Osteocyte (in vitro differentiated cells): ENCODE measurements at regions not wholly inside any gene's neighbourhood (a gene's known extent, or its start where the extent isn't known, plus 50 kb on each side); places are given as distances from the start of the nearest gene placed in this dataset.

ENCODE experiments used
- DNase-seq: peaks from one replicate; pipeline ENCODE4 v3.0.0; 2021; ENCODE audit warnings: mixed read lengths; ENCODE audit not compliant: unreplicated experiment; ENCODE audit errors: extremely low spot score
- H3K27ac Mint-ChIP-seq: one replicate; pipeline ENCODE4 v1.8.0; 2021; ENCODE audit warnings: mild to moderate bottlenecking, mixed read lengths; ENCODE audit not compliant: unreplicated experiment
- H3K27me3 Mint-ChIP-seq: one replicate; pipeline ENCODE4 v1.8.0; 2021; ENCODE audit warnings: mixed read lengths; ENCODE audit not compliant: unreplicated experiment
- H3K36me3 Mint-ChIP-seq: one replicate; pipeline ENCODE4 v1.8.0; 2021; ENCODE audit warnings: mixed read lengths; ENCODE audit not compliant: unreplicated experiment
- H3K4me1 Mint-ChIP-seq: one replicate; pipeline ENCODE4 v1.8.0; 2021; ENCODE audit warnings: mixed read lengths; ENCODE audit not compliant: unreplicated experiment
- H3K4me3 Mint-ChIP-seq: one replicate; pipeline ENCODE4 v1.8.0; 2021; ENCODE audit warnings: mild to moderate bottlenecking, moderate library complexity, mixed read lengths; ENCODE audit not compliant: unreplicated experiment
- H3K9me3 Mint-ChIP-seq: one replicate; pipeline ENCODE4 v1.8.0; 2021; ENCODE audit warnings: mixed read lengths; ENCODE audit not compliant: unreplicated experiment
- CTCF ChIP-seq: fragments of 200-600 bp; sonication (generic); IDR thresholded peaks from 2 replicates; pipeline ENCODE4 v1.5.0; 2021; ENCODE audit warnings: antibody characterized with exemption, mild to moderate bottlenecking, moderate library complexity

- H3K4me3 Mint-ChIP-seq, result no peak overlapping the region
- DNase-seq, result no peak
- peaks cover 27% of the 10 kb centered on the region for H3K27me3 Mint-ChIP-seq
- peaks cover 2% of the 10 kb centered on the region for H3K4me1 Mint-ChIP-seq
- no peaks in the 10 kb centered on the region for H3K9me3 Mint-ChIP-seq
- H3K27ac Mint-ChIP-seq, result no peak overlapping the region
- TF ChIP-seq CTCF, result no peak
- H3K36me3 Mint-ChIP-seq, result no peaks in the 10 kb centered on the region
Observed at GRCh38 chr4:108519208-108519833, 101.1 kb upstream of the RPL34 start.

GRCh38 chr4:108512615-108513505 lies 107.5 kb upstream of the RPL34 start:
- no peak overlapping the region for H3K27ac Mint-ChIP-seq
- peak overlapping the region; percentile 68 for H3K4me3 Mint-ChIP-seq
- no peaks in the 10 kb centered on the region for H3K36me3 Mint-ChIP-seq
- peak; percentile 74 for TF ChIP-seq CTCF
- peaks cover 4% of the 10 kb centered on the region for H3K9me3 Mint-ChIP-seq
- H3K4me1 Mint-ChIP-seq, result peaks cover 8% of the 10 kb centered on the region
- no peak for DNase-seq
- peaks cover 60% of the 10 kb centered on the region for H3K27me3 Mint-ChIP-seq

- Mint-ChIP-seq H3K36me3 (no peaks in the 10 kb centered on the region), H3K27ac (no peak overlapping the region), H3K9me3 (peaks cover 9% of the 10 kb centered on the region), H3K4me3 (no peak overlapping the region), H3K27me3 (peaks cover 55% of the 10 kb centered on the region), H3K4me1 (peaks cover 8% of the 10 kb centered on the region)
- TF ChIP-seq CTCF, result no peak
- DNase-seq, result no peak
Observed at GRCh38 chr4:108511618-108512017, 108.8 kb upstream of the RPL34 start.

GRCh38 chr4:108502356-108502755 lies 118.0 kb upstream of the RPL34 start:
- no peak for DNase-seq
- no peak overlapping the region for H3K4me3 Mint-ChIP-seq
- H3K4me1 Mint-ChIP-seq, result no peaks in the 10 kb centered on the region
- no peak for TF ChIP-seq CTCF
- peaks cover 8% of the 10 kb centered on the region for H3K9me3 Mint-ChIP-seq
- H3K36me3 Mint-ChIP-seq, result no peaks in the 10 kb centered on the region
- H3K27ac Mint-ChIP-seq, result no peak overlapping the region
- H3K27me3 Mint-ChIP-seq, result peaks cover 42% of the 10 kb centered on the region

- Mint-ChIP-seq H3K4me3 (no peak overlapping the region), H3K27ac (no peak overlapping the region), H3K4me1 (no peaks in the 10 kb centered on the region), H3K36me3 (no peaks in the 10 kb centered on the region), H3K9me3 (peaks cover 12% of the 10 kb centered on the region), H3K27me3 (peaks cover 29% of the 10 kb centered on the region)
- TF ChIP-seq CTCF, result no peak
- DNase-seq, result no peak
Observed at GRCh38 chr4:108498925-108499324, 121.5 kb upstream of the RPL34 start.
